ENCODE measurements at regions not wholly inside any gene's neighbourhood (a gene's known extent, or its start where the extent isn't known, plus 50 kb on each side); places are given as distances from the start of the nearest gene placed in this dataset.

GRCh38 chr20:57876163-57876562, 166.3 kb upstream of the PMEPA1 start:
- no peak for DNase-seq (ENCODE audit: low read depth)

GRCh38 chr20:57874141-57874540, 164.3 kb upstream of the PMEPA1 start:
- no peak for DNase-seq (ENCODE audit: low read depth)

- DNase-seq (ENCODE audit: low read depth), result no peak
Observed at GRCh38 chr20:57872816-57873409, 163.1 kb upstream of the PMEPA1 start.

GRCh38 chr20:57871237-57871632, 161.4 kb upstream of the PMEPA1 start:
- DNase-seq (ENCODE audit: low read depth), result no peak

GRCh38 chr20:57870597-57871236, 160.9 kb upstream of the PMEPA1 start:
- no peak for DNase-seq (ENCODE audit: low read depth)

GRCh38 chr20:57869951-57870315, 160.1 kb upstream of the PMEPA1 start:
- DNase-seq (ENCODE audit: low read depth), result no peak

GRCh38 chr20:57869291-57869950, 159.6 kb upstream of the PMEPA1 start:
- DNase-seq (ENCODE audit: low read depth), result no peak

- DNase-seq (ENCODE audit: low read depth), result no peak
Observed at GRCh38 chr20:57868310-57868709, 158.5 kb upstream of the PMEPA1 start.

- no peak for DNase-seq (ENCODE audit: low read depth)
Observed at GRCh38 chr20:57867807-57868206, 158.0 kb upstream of the PMEPA1 start.

- no peak for DNase-seq (ENCODE audit: low read depth)
Observed at GRCh38 chr20:57867181-57867803, 157.5 kb upstream of the PMEPA1 start.

- no peak for DNase-seq (ENCODE audit: low read depth)
Observed at GRCh38 chr20:57866250-57867106, 156.7 kb upstream of the PMEPA1 start.

- DNase-seq (ENCODE audit: low read depth), result no peak
Observed at GRCh38 chr20:57865266-57865665, 155.5 kb upstream of the PMEPA1 start.

GRCh38 chr20:57860576-57860975, 150.8 kb upstream of the PMEPA1 start:
- no peak for DNase-seq (ENCODE audit: low read depth)

- DNase-seq (ENCODE audit: low read depth), result no peak
Observed at GRCh38 chr20:57857969-57858368, 148.2 kb upstream of the PMEPA1 start.

- DNase-seq (ENCODE audit: low read depth), result no peak
Observed at GRCh38 chr20:57857118-57857517, 147.3 kb upstream of the PMEPA1 start.

GRCh38 chr20:57856658-57857057, 146.8 kb upstream of the PMEPA1 start:
- DNase-seq (ENCODE audit: low read depth), result no peak

GRCh38 chr20:57851796-57852195, 142.0 kb upstream of the PMEPA1 start:
- DNase-seq (ENCODE audit: low read depth), result no peak

- DNase-seq (ENCODE audit: low read depth), result no peak
Observed at GRCh38 chr20:57851025-57851682, 141.3 kb upstream of the PMEPA1 start.

- no peak for DNase-seq (ENCODE audit: low read depth)
Observed at GRCh38 chr20:57849521-57850215, 139.9 kb upstream of the PMEPA1 start.

GRCh38 chr20:57849121-57849520, 139.3 kb upstream of the PMEPA1 start:
- DNase-seq (ENCODE audit: low read depth), result no peak

- no peak for DNase-seq (ENCODE audit: low read depth)
Observed at GRCh38 chr20:57848282-57848681, 138.5 kb upstream of the PMEPA1 start.

Data from amniotic epithelial cell (primary cell).